Activated CD8-positive, alpha-beta T cell treated with anti-CD3 and anti-CD28 coated beads, Interleukin-2, amount 10 ng/mL, durations not matched to agents 7 days and 5 days (primary cell): ENCODE measurements at regions not wholly inside any gene's neighbourhood (a gene's known extent, or its start where the extent isn't known, plus 50 kb on each side); places are given as distances from the start of the nearest gene placed in this dataset.
"Not testable (repeated sequence)": the region's sequence is repeated elsewhere in the genome, so short reads cannot be mapped to it uniquely, and the experiment has no call there.

ENCODE experiments used
- ATAC-seq: fragments of 150-1000 bp; cut with Tn5 transposase; one replicate; pipeline ENCODE4 v1.10.0; 2021; ENCODE audit warnings: moderate library complexity
- CTCF ChIA-PET: fragments of 350-600 bp; sonication (Branson Sonifier 250); formaldehyde crosslinking; loops from one replicate; lab custom pipeline; 2021; ENCODE audit warnings: antibody characterized with exemption; lab: Charles Lee
- POLR2A ChIA-PET: fragments of 350-600 bp; sonication (Branson Sonifier 250); formaldehyde crosslinking; loops from one replicate; lab custom pipeline; 2021; ENCODE audit warnings: antibody characterized with exemption; lab: Charles Lee
- DNase-seq: peaks from one replicate; pipeline ENCODE4 v3.0.0-alpha.2; 2020
- H3K27ac Mint-ChIP-seq: one replicate; pipeline ENCODE4 v1.8.0; 2021; ENCODE audit warnings: mild to moderate bottlenecking, mixed read lengths
- H3K27me3 Mint-ChIP-seq: one replicate; pipeline ENCODE4 v1.8.0; 2021; ENCODE audit warnings: low read depth, mixed read lengths
- H3K36me3 Mint-ChIP-seq: one replicate; pipeline ENCODE4 v1.8.0; 2021; ENCODE audit warnings: low read depth, mixed read lengths
- H3K4me1 Mint-ChIP-seq: one replicate; pipeline ENCODE4 v1.8.0; 2021; ENCODE audit warnings: low read depth, mixed read lengths
- H3K4me3 Mint-ChIP-seq: one replicate; pipeline ENCODE4 v1.8.0; 2021; ENCODE audit warnings: mild to moderate bottlenecking, mixed read lengths
- H3K9me3 Mint-ChIP-seq: one replicate; pipeline ENCODE4 v1.8.0; 2022; ENCODE audit warnings: mixed read lengths; ENCODE audit not compliant: insufficient read depth

- peaks cover 88% of the 10 kb centered on the region for H3K4me1 Mint-ChIP-seq
- peak overlapping the region; percentile 46 for H3K4me3 Mint-ChIP-seq
- POLR2A ChIA-PET: interaction anchor here (0.6 to 8.5 kb wide), 16 partner anchors 25 to 526 kb away, joined by 3 to 218 read pairs (median 4); partner anchors contain the start of gene BTG1
- H3K9me3 Mint-ChIP-seq: peaks cover 7% of the 10 kb centered on the region
- no peaks in the 10 kb centered on the region for H3K27me3 Mint-ChIP-seq
- CTCF ChIA-PET: interaction anchor here (0.7 to 6.2 kb wide), 12 partner anchors 29 to 1022 kb away, joined by 3 to 27 read pairs (median 4); partner anchors contain the start of gene BTG1
- peaks cover 36% of the 10 kb centered on the region for H3K36me3 Mint-ChIP-seq
- DNase-seq: peak; percentile 85
- peak overlapping the region; percentile 95 for H3K27ac Mint-ChIP-seq
- ATAC-seq: peak; percentile 78
Measured at GRCh38 chr12:92403210-92404175, 257.8 kb upstream of the BTG1 start.

GRCh38 chr12:92402415-92402814, 256.8 kb upstream of the BTG1 start:
- no peak for ATAC-seq
- POLR2A ChIA-PET: interaction anchor here (1.8 to 8.5 kb wide), 2 partner anchors 257 to 264 kb away, joined by 8 to 218 read pairs; partner anchors contain the start of gene BTG1

GRCh38 chr12:92400006-92400405, 254.4 kb upstream of the BTG1 start:
- Mint-ChIP-seq H3K9me3 (peaks cover 22% of the 10 kb centered on the region), H3K4me3 (peak overlapping the region; percentile 5), H3K36me3 (peaks cover 57% of the 10 kb centered on the region), H3K4me1 (peaks cover 90% of the 10 kb centered on the region), H3K27ac (peak overlapping the region; percentile 88), H3K27me3 (no peaks in the 10 kb centered on the region)
- ATAC-seq (no peak), DNase-seq (no peak)
- POLR2A ChIA-PET: interaction anchor here (0.6 to 3.8 kb wide), 3 partner anchors 255 to 356 kb away, joined by 3 to 84 read pairs (median 5); partner anchors contain the start of gene BTG1
- CTCF ChIA-PET: interaction anchor here (1.9 kb wide), 1 partner anchor 8 kb away, joined by 12 read pairs; no protein-coding TSS in a partner anchor

More at GRCh38 chr12:92402415-92402814, 256.8 kb upstream of the BTG1 start:
- H3K4me3 Mint-ChIP-seq: no peak overlapping the region
- H3K27me3 Mint-ChIP-seq: no peaks in the 10 kb centered on the region
- H3K9me3 Mint-ChIP-seq: peaks cover 11% of the 10 kb centered on the region
- peak overlapping the region; percentile 85 for H3K27ac Mint-ChIP-seq
- DNase-seq: no peak
- peaks cover 88% of the 10 kb centered on the region for H3K4me1 Mint-ChIP-seq
- H3K36me3 Mint-ChIP-seq: peaks cover 41% of the 10 kb centered on the region
- CTCF ChIA-PET: interaction anchor here (1.2 to 2.8 kb wide), 4 partner anchors 39 to 265 kb away, joined by 4 to 13 read pairs (median 5); no protein-coding TSS in a partner anchor

- Mint-ChIP-seq H3K36me3 (peaks cover 69% of the 10 kb centered on the region), H3K9me3 (peaks cover 32% of the 10 kb centered on the region)
- CTCF ChIA-PET: interaction anchor here (0.6 to 1.9 kb wide), 10 partner anchors 10 to 1017 kb away, joined by 3 to 12 read pairs (median 3); partner anchors contain the start of gene BTG1
Measured at GRCh38 chr12:92398565-92399309, 253.1 kb upstream of the BTG1 start.

GRCh38 chr12:92396647-92397252, 251.1 kb upstream of the BTG1 start:
- DNase-seq: no peak
- Mint-ChIP-seq H3K4me3 (no peak overlapping the region), H3K4me1 (peaks cover 69% of the 10 kb centered on the region), H3K9me3 (peaks cover 43% of the 10 kb centered on the region), H3K27me3 (no peaks in the 10 kb centered on the region), H3K36me3 (peaks cover 77% of the 10 kb centered on the region), H3K27ac (no peak overlapping the region)
- CTCF ChIA-PET: interaction anchor here (1.3 kb wide), 1 partner anchor 514 kb away, joined by 3 read pairs; no protein-coding TSS in a partner anchor
- ATAC-seq: no peak
- POLR2A ChIA-PET: no interaction called here

More at GRCh38 chr12:92398565-92399309, 253.1 kb upstream of the BTG1 start:
- H3K4me3 Mint-ChIP-seq: peak overlapping the region; percentile 57
- POLR2A ChIA-PET: interaction anchor here (0.8 to 3.8 kb wide), 9 partner anchors 10 to 262 kb away, joined by 3 to 84 read pairs (median 5); partner anchors contain the start of gene BTG1
- H3K4me1 Mint-ChIP-seq: peaks cover 85% of the 10 kb centered on the region
- peak; percentile 83 for ATAC-seq
- peak overlapping the region; percentile 88 for H3K27ac Mint-ChIP-seq
- H3K27me3 Mint-ChIP-seq: no peaks in the 10 kb centered on the region
- DNase-seq: peak; percentile 38

- no peak overlapping the region for H3K27ac Mint-ChIP-seq
- H3K9me3 Mint-ChIP-seq: peaks cover 43% of the 10 kb centered on the region
- ATAC-seq: no peak
- no peak overlapping the region for H3K4me3 Mint-ChIP-seq
- H3K36me3 Mint-ChIP-seq: peaks cover 67% of the 10 kb centered on the region
- H3K27me3 Mint-ChIP-seq: no peaks in the 10 kb centered on the region
- CTCF ChIA-PET: no interaction called here
- POLR2A ChIA-PET: no interaction called here
- no peak for DNase-seq
- peaks cover 56% of the 10 kb centered on the region for H3K4me1 Mint-ChIP-seq
Measured at GRCh38 chr12:92395322-92395721, 249.7 kb upstream of the BTG1 start.

DNA sequence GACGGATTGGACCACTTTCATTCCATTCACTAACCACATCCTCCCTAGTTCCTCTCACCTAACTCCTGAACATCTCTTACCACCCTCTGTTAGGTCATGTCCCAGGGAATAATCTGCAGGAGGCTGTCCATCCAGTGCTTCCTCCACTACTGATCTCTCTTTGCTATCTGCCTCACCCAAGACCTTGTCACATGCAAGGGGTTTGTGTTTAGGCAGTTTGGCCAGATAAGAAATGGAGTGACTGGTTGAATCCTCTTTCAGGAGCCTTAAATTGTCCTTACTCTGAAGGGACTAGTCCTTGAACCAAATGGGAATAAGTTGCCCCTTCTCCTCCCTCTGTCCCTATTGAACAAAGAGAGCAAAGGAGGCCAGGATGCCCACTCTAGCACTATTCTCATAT, 249.2 kb upstream of the BTG1 start:
- Mint-ChIP-seq H3K4me3 (no peak overlapping the region), H3K9me3 (peaks cover 43% of the 10 kb centered on the region), H3K4me1 (peaks cover 52% of the 10 kb centered on the region), H3K27me3 (no peaks in the 10 kb centered on the region), H3K27ac (no peak overlapping the region), H3K36me3 (peaks cover 65% of the 10 kb centered on the region)
- POLR2A ChIA-PET: no interaction called here
- no peak for ATAC-seq
- DNase-seq: no peak
- CTCF ChIA-PET: no interaction called here

- Mint-ChIP-seq H3K9me3 (peaks cover 43% of the 10 kb centered on the region), H3K36me3 (peaks cover 56% of the 10 kb centered on the region), H3K27ac (no peak overlapping the region), H3K27me3 (no peaks in the 10 kb centered on the region), H3K4me3 (no peak overlapping the region), H3K4me1 (peaks cover 40% of the 10 kb centered on the region)
- ChIA-PET POLR2A (no interaction called here), CTCF (interaction anchor here (1.1 to 1.2 kb wide), 2 partner anchors 16 to 31 kb away, joined by 3 read pairs; no protein-coding TSS in a partner anchor)
- ATAC-seq: no peak
- peak; percentile 42 for DNase-seq
Measured at GRCh38 chr12:92393504-92393903, 247.9 kb upstream of the BTG1 start.

GRCh38 chr12:92391726-92392125, 246.1 kb upstream of the BTG1 start:
- Mint-ChIP-seq H3K4me1 (peaks cover 35% of the 10 kb centered on the region), H3K9me3 (peaks cover 36% of the 10 kb centered on the region), H3K36me3 (peaks cover 45% of the 10 kb centered on the region)
- POLR2A ChIA-PET, H3K4me3 Mint-ChIP-seq, H3K27ac Mint-ChIP-seq, H3K27me3 Mint-ChIP-seq, ATAC-seq, CTCF ChIA-PET: not testable (repeated sequence)
- DNase-seq: peak; percentile 12

DNA sequence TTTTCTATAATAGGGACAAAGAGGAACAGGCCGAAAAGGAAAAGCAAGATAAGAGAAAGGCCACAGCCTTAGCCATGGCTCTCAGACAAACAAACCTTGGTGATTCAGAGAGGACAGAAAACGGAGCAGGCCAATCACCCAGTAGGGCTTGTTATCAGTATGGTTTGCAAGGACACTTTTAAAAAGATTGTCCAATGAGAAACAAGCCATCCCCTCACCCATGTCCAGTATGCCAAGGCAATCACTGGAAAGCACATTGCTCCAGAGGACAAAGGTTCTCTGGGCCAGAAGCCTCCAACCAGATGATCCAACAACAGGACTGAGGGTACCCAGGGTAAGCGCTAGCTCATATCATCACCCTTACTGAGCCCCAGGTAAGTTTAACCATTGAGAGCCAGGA, 243.8 kb upstream of the BTG1 start:
- H3K27ac Mint-ChIP-seq: no peak overlapping the region
- H3K9me3 Mint-ChIP-seq: peaks cover 24% of the 10 kb centered on the region
- no peak overlapping the region for H3K4me3 Mint-ChIP-seq
- H3K4me1 Mint-ChIP-seq: peaks cover 28% of the 10 kb centered on the region
- ATAC-seq (no peak), DNase-seq (no peak)
- H3K27me3 Mint-ChIP-seq: no peaks in the 10 kb centered on the region
- ChIA-PET CTCF (no interaction called here), POLR2A (interaction anchor here (1.6 kb wide), 1 partner anchor 244 kb away, joined by 5 read pairs; the partner anchor contains the start of gene BTG1)
- peaks cover 23% of the 10 kb centered on the region for H3K36me3 Mint-ChIP-seq

- no peak overlapping the region for H3K27ac Mint-ChIP-seq
- no peaks in the 10 kb centered on the region for H3K27me3 Mint-ChIP-seq
- no peaks in the 10 kb centered on the region for H3K9me3 Mint-ChIP-seq
- CTCF ChIA-PET: no interaction called here
- no peak overlapping the region for H3K4me3 Mint-ChIP-seq
- no peaks in the 10 kb centered on the region for H3K36me3 Mint-ChIP-seq
- peaks cover 25% of the 10 kb centered on the region for H3K4me1 Mint-ChIP-seq
- POLR2A ChIA-PET: no interaction called here
- DNase-seq: no peak
- no peak for ATAC-seq
Measured at GRCh38 chr12:92385296-92385695, 239.7 kb upstream of the BTG1 start.
